NB4 (cell line): ENCODE measurements at regions not wholly inside any gene's neighbourhood (a gene's known extent, or its start where the extent isn't known, plus 50 kb on each side); places are given as distances from the start of the nearest gene placed in this dataset.

Source experiments
- CTCF ChIP-seq: IDR thresholded peaks from one replicate; pipeline ENCODE4 v1.5.1; 2012; ENCODE audit warnings: low read depth, low read length
- MYC ChIP-seq: IDR thresholded peaks from 2 replicates; pipeline ENCODE4 v1.6.1; 2011; ENCODE audit warnings: low read depth, low read length
- POLR2A ChIP-seq: IDR thresholded peaks from 2 replicates; pipeline ENCODE4 v1.6.1; 2011; ENCODE audit warnings: mild to moderate bottlenecking; ENCODE audit not compliant: insufficient read length; ENCODE audit errors: extremely low read depth

GRCh38 chr9:110092792-110093191 lies 115.2 kb downstream of the C9orf152 start:
- TF ChIP-seq CTCF: no peak
- TF ChIP-seq POLR2A: no peak
- TF ChIP-seq MYC: no peak
